OCI-LY7 (cell line): ENCODE measurements at regions not wholly inside any gene's neighbourhood (a gene's known extent, or its start where the extent isn't known, plus 50 kb on each side); places are given as distances from the start of the nearest gene placed in this dataset.

ENCODE experiments used
- BruUV-seq: library from RNA; stranded (reverse); fragments of 400-500 nt; replicated peaks from 2 replicates; lab custom pipeline; 2021; lab: Mats Ljungman, UMichigan
- CTCF ChIA-PET: fragments of 300-600 bp; sonication (Branson Sonifier 250); formaldehyde crosslinking; loops from one replicate; lab custom pipeline; 2022; ENCODE audit warnings: antibody characterized with exemption; ENCODE audit not compliant: unreplicated experiment; lab: Charles Lee
- POLR2A ChIA-PET: fragments of 300-600 bp; sonication (Branson Sonifier 250); formaldehyde crosslinking; loops from one replicate; lab custom pipeline; 2022; ENCODE audit warnings: antibody characterized with exemption; lab: Charles Lee
- DNase-seq: peaks from one replicate; pipeline ENCODE4 v3.0.0-alpha.2; 2015; ENCODE audit warnings: low spot score
- H2AFZ ChIP-seq: fragments of 200-600 bp; sonication (generic), shearing (Covaris generic); 2 replicates; pipeline ENCODE4 v1.6.1; 2014; ENCODE audit warnings: mild to moderate bottlenecking, antibody characterized with exemption, low read length, moderate library complexity
- H3K27ac ChIP-seq: fragments of 200-600 bp; sonication (generic); 2 replicates; pipeline ENCODE4 v1.5.1; 2014; ENCODE audit warnings: mixed run types, low read depth, mild to moderate bottlenecking, moderate library complexity, low read length, inconsistent platforms; ENCODE audit not compliant: poor library complexity, severe bottlenecking
- H3K36me3 ChIP-seq: fragments of 200-600 bp; sonication (generic); 2 replicates; pipeline ENCODE4 v1.6.1; 2014; ENCODE audit warnings: mild to moderate bottlenecking, antibody characterized with exemption, low read length, moderate library complexity, mixed read lengths; ENCODE audit not compliant: insufficient read depth
- H3K4me1 ChIP-seq: fragments of 200-600 bp; sonication (generic); 2 replicates; pipeline ENCODE4 v1.5.1; 2014; ENCODE audit warnings: mild to moderate bottlenecking, low read length; ENCODE audit not compliant: insufficient read depth, poor library complexity, severe bottlenecking
- H3K4me2 ChIP-seq: fragments of 200-600 bp; sonication (generic); 2 replicates; pipeline ENCODE4 v1.6.1; 2014; ENCODE audit warnings: mild to moderate bottlenecking, low read length
- H3K4me3 ChIP-seq: fragments of 200-600 bp; sonication (generic); 2 replicates; pipeline ENCODE4 v1.5.1; 2014; ENCODE audit warnings: mild to moderate bottlenecking, low read depth, low read length; ENCODE audit not compliant: poor library complexity, severe bottlenecking
- H3K79me2 ChIP-seq: fragments of 200-600 bp; sonication (generic); 2 replicates; pipeline ENCODE4 v1.6.1; 2016; ENCODE audit warnings: low read depth, mild to moderate bottlenecking, low read length, moderate library complexity, mixed read lengths; ENCODE audit not compliant: insufficient read depth
- H3K9me2 ChIP-seq: fragments of 200-600 bp; sonication (generic); 2 replicates; pipeline ENCODE4 v1.6.1; 2016; ENCODE audit warnings: mild to moderate bottlenecking, low read length, mixed read lengths; ENCODE audit not compliant: insufficient read depth
- H3K9me3 ChIP-seq: fragments of 200-600 bp; sonication (generic); 2 replicates; pipeline ENCODE4 v1.6.1; 2014; ENCODE audit warnings: mild to moderate bottlenecking, mixed run types, low read length, mixed read lengths
- H4K20me1 ChIP-seq: fragments of 200-600 bp; sonication (generic); 2 replicates; pipeline ENCODE4 v1.6.1; 2014; ENCODE audit warnings: mild to moderate bottlenecking, antibody characterized with exemption, low read length, moderate library complexity, mixed read lengths; ENCODE audit not compliant: insufficient read depth
- CTCF ChIP-seq: fragments of 200-600 bp; sonication (generic); conservative IDR thresholded peaks from 2 replicates; pipeline ENCODE4 v1.5.1; 2014; ENCODE audit warnings: mild to moderate bottlenecking, antibody characterized with exemption, low read length, moderate library complexity, mixed read lengths
- EZH2phosphoT487 ChIP-seq: fragments of 200-600 bp; sonication (generic); IDR thresholded peaks from 2 replicates; pipeline ENCODE4 v1.6.1; 2018; ENCODE audit warnings: low read depth, borderline replicate concordance, mild to moderate bottlenecking, mixed run types, antibody characterized with exemption, low read length, moderate library complexity, mixed read lengths
- intact Hi-C: fragments of 100-400 bp; cut with micrococcal nuclease; formaldehyde crosslinking; loops from one replicate; pipeline ENCODE4 v1.10.0; 2022; ENCODE audit not compliant: unreplicated experiment

GRCh38 chr10:128972036-128972405, 495.0 kb upstream of the MGMT start:
- Histone ChIP-seq H2AFZ (no peak overlapping the region), H4K20me1 (no peaks in the 10 kb centered on the region), H3K79me2 (no peaks in the 10 kb centered on the region), H3K4me3 (no peak overlapping the region), H3K36me3 (no peaks in the 10 kb centered on the region), H3K27ac (no peak overlapping the region), H3K9me3 (no peaks in the 10 kb centered on the region), H3K9me2 (no peaks in the 10 kb centered on the region), H3K4me2 (no peak overlapping the region), H3K4me1 (no peaks in the 10 kb centered on the region)
- ChIA-PET CTCF (no interaction called here), POLR2A (no interaction called here)
- TF ChIP-seq CTCF: no peak
- no peak for TF ChIP-seq EZH2phosphoT487
- intact Hi-C loops: no loop called here
- no peak for DNase-seq
- BruUV-seq: no TSS peak

- Histone ChIP-seq H2AFZ (no peak overlapping the region), H3K9me2 (no peaks in the 10 kb centered on the region), H3K4me3 (no peak overlapping the region), H3K27ac (no peak overlapping the region), H4K20me1 (no peaks in the 10 kb centered on the region), H3K4me2 (no peak overlapping the region), H3K36me3 (no peaks in the 10 kb centered on the region), H3K4me1 (no peaks in the 10 kb centered on the region), H3K9me3 (no peaks in the 10 kb centered on the region), H3K79me2 (no peaks in the 10 kb centered on the region)
- TF ChIP-seq CTCF (no peak), EZH2phosphoT487 (no peak)
- ChIA-PET CTCF (no interaction called here), POLR2A (no interaction called here)
- DNase-seq: no peak
- BruUV-seq: no TSS peak
- intact Hi-C loops: no loop called here
These were observed 493.8 kb upstream of the MGMT start for GRCh38 chr10:128973221-128973620.

- Histone ChIP-seq H3K9me2 (no peaks in the 10 kb centered on the region), H3K4me1 (no peaks in the 10 kb centered on the region), H3K27ac (no peak overlapping the region), H3K4me2 (no peak overlapping the region), H4K20me1 (no peaks in the 10 kb centered on the region), H3K9me3 (no peaks in the 10 kb centered on the region), H2AFZ (no peak overlapping the region), H3K79me2 (no peaks in the 10 kb centered on the region), H3K4me3 (no peak overlapping the region), H3K36me3 (no peaks in the 10 kb centered on the region)
- intact Hi-C loops: no loop called here
- POLR2A ChIA-PET: no interaction called here
- CTCF ChIA-PET: no interaction called here
- no peak for DNase-seq
- no TSS peak for BruUV-seq
- TF ChIP-seq EZH2phosphoT487 (no peak), CTCF (no peak)
These were observed 490.2 kb upstream of the MGMT start for GRCh38 chr10:128976856-128977255.
